Sigmoid colon (tissue), 3 donors: ENCODE measurements at regions not wholly inside any gene's neighbourhood (a gene's known extent, or its start where the extent isn't known, plus 50 kb on each side); places are given as distances from the start of the nearest gene placed in this dataset.

Experiments
- POLR2A ChIP-seq, 2 donors: fragments of 450-650 bp; IDR thresholded peaks; one replicate each; pipeline ENCODE4 v1.6.1; 2016; ENCODE audit warnings: antibody characterized with exemption in 2 of 2, mild to moderate bottlenecking in 2 of 2, moderate library complexity in 2 of 2
- TF ChIP-seq, protein P1 (sequence below), 4 experiments: fragments of 450-650 bp in 3 of 4; fragments of 200-600 bp in 1 of 4; IDR thresholded peaks; one replicate each; pipeline ENCODE4 v1.5.1; 2016 to 2019; ENCODE audit warnings: antibody characterized with exemption in 4 of 4, mild to moderate bottlenecking in 3 of 4, moderate library complexity in 2 of 4

DNA sequence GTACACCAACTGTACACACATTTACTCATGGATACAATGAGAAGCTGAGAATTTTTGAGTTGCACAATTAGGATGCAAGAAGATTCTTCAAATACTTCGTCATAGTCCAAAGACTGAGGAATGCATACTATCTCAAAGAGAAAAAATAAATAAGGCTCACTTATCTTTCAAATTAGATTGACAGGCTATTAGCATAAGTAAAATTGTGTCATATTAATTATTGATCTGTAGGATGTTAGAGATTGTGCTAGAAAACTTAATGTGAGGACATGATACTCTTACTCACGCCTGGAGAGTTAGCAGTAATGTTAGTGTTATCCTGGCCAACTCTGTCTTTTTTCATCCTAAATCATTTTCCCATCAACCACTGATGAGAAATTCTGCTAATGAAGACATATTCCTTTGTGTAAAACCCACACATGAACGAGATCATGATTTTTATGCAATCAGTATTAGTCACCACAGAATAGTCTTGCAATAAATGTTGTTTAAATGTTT lies 659.0 kb downstream of the LTN1 start:
- TF ChIP-seq, protein P1, sequence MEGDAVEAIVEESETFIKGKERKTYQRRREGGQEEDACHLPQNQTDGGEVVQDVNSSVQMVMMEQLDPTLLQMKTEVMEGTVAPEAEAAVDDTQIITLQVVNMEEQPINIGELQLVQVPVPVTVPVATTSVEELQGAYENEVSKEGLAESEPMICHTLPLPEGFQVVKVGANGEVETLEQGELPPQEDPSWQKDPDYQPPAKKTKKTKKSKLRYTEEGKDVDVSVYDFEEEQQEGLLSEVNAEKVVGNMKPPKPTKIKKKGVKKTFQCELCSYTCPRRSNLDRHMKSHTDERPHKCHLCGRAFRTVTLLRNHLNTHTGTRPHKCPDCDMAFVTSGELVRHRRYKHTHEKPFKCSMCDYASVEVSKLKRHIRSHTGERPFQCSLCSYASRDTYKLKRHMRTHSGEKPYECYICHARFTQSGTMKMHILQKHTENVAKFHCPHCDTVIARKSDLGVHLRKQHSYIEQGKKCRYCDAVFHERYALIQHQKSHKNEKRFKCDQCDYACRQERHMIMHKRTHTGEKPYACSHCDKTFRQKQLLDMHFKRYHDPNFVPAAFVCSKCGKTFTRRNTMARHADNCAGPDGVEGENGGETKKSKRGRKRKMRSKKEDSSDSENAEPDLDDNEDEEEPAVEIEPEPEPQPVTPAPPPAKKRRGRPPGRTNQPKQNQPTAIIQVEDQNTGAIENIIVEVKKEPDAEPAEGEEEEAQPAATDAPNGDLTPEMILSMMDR (IDR thresholded peaks at IDR 0.05): no peak
- TF ChIP-seq POLR2A (IDR thresholded peaks at IDR 0.05): no peak
